Lower leg skin (tissue), 4 donors: ENCODE measurements at regions not wholly inside any gene's neighbourhood (a gene's known extent, or its start where the extent isn't known, plus 50 kb on each side); places are given as distances from the start of the nearest gene placed in this dataset.
"Not testable (repeated sequence)": the region's sequence is repeated elsewhere in the genome, so short reads cannot be mapped to it uniquely, and the experiment has no call there.

Source experiments
- DNase-seq, 2 donors: peaks; one replicate each; pipeline ENCODE4 v3.0.0-alpha.2; 2019; ENCODE audit warnings: low spot score in 2 of 2
- H3K4me3 ChIP-seq: fragments of 200-600 bp; sonication (generic); 2 replicates; pipeline ENCODE4 v1.5.1; 2017; ENCODE audit warnings: mild to moderate bottlenecking, low read depth; ENCODE audit not compliant: poor library complexity, severe bottlenecking
- CTCF ChIP-seq, 3 donors: fragments of 450-650 bp; IDR thresholded peaks; one replicate each; pipeline ENCODE4 v1.5.1; 2016; ENCODE audit warnings: antibody characterized with exemption in 3 of 3, mild to moderate bottlenecking in 3 of 3, moderate library complexity in 2 of 3
- POLR2A ChIP-seq, 2 donors: fragments of 450-650 bp; IDR thresholded peaks; one replicate each; pipeline ENCODE4 v1.6.1; 2016 to 2017; ENCODE audit warnings: antibody characterized with exemption in 2 of 2, mild to moderate bottlenecking in 1 of 2, moderate library complexity in 1 of 2
- WGBS, 2 donors: methylation state at CpG; one replicate each; pipeline ENCODE4 v1.1.5; 2018; 5-methylcytosine and 5-hydroxymethylcytosine counted together
- intact Hi-C: fragments of 100-400 bp; cut with DNase I; formaldehyde crosslinking; loops from one replicate; pipeline ENCODE4 v1.15.0; 2023; ENCODE audit warnings: low total_unique reads

- intact Hi-C loops: no loop called here
- WGBS, 2 donors: 40 to 42% methylated on average over 2 of the region's 2 CpGs
- no peak overlapping the region for H3K4me3 ChIP-seq
- no peak for DNase-seq
- TF ChIP-seq POLR2A (IDR thresholded peaks at IDR 0.05) (no peak), CTCF (IDR thresholded peaks at IDR 0.05) (no peak)
Observed at GRCh38 chr2:58702302-58702885, 461.3 kb upstream of the FANCL start.

GRCh38 chr2:58701688-58702301, 460.7 kb upstream of the FANCL start:
- no peak overlapping the region for H3K4me3 ChIP-seq
- TF ChIP-seq CTCF (IDR thresholded peaks at IDR 0.05): no peak
- DNase-seq: no peak
- WGBS, 2 donors: 78 to 88% methylated on average over 3 of the region's 3 CpGs
- intact Hi-C loops: no loop called here

GRCh38 chr2:58700591-58700990, 459.5 kb upstream of the FANCL start:
- 72 to 74% methylated on average over 1 of the region's 1 CpG for WGBS, 2 donors
- TF ChIP-seq CTCF (IDR thresholded peaks at IDR 0.05): no peak
- TF ChIP-seq POLR2A (IDR thresholded peaks at IDR 0.05): no peak
- H3K4me3 ChIP-seq: no peak overlapping the region
- intact Hi-C loops: no loop called here
- no peak for DNase-seq

- 61 to 73% methylated on average over 3 of the region's 3 CpGs for WGBS, 2 donors
- no peak for TF ChIP-seq POLR2A (IDR thresholded peaks at IDR 0.05)
- no peak for TF ChIP-seq CTCF (IDR thresholded peaks at IDR 0.05)
- DNase-seq: no peak
- no peak overlapping the region for H3K4me3 ChIP-seq
- intact Hi-C loops: no loop called here
Observed at GRCh38 chr2:58699411-58699810, 458.3 kb upstream of the FANCL start.

GRCh38 chr2:58698620-58699019, 457.5 kb upstream of the FANCL start:
- 67 to 68% methylated on average over 4 of the region's 4 CpGs for WGBS, 2 donors
- DNase-seq: no peak
- no peak overlapping the region for H3K4me3 ChIP-seq
- intact Hi-C loops: no loop called here
- TF ChIP-seq CTCF (IDR thresholded peaks at IDR 0.05) (no peak), POLR2A (IDR thresholded peaks at IDR 0.05) (no peak)

- 73 to 98% methylated on average over 2 of the region's 2 CpGs for WGBS, 2 donors
- intact Hi-C loops, H3K4me3 ChIP-seq, DNase-seq: not testable (repeated sequence)
Observed at GRCh38 chr2:58694114-58694513, 453.0 kb upstream of the FANCL start.

- DNase-seq, intact Hi-C loops, H3K4me3 ChIP-seq: not testable (repeated sequence)
- whole genome bisulfite sequencing, 2 donors: 66 to 80% methylated on average over 2 of the region's 2 CpGs
Observed at GRCh38 chr2:58691041-58691440, 449.9 kb upstream of the FANCL start.
